GM12878 (cell line): ENCODE measurements at regions not wholly inside any gene's neighbourhood (a gene's known extent, or its start where the extent isn't known, plus 50 kb on each side); places are given as distances from the start of the nearest gene placed in this dataset.

Experiments
- ATAC-seq: fragments of 200-7000 bp; cut with Tn5 transposase; 3 replicates; pipeline ENCODE4 v1.9.1; 2020; ENCODE audit warnings: mild to moderate bottlenecking, moderate library complexity
- BruUV-seq: library from RNA; stranded (reverse); fragments of 400-500 nt; replicated peaks from 2 replicates; lab custom pipeline; 2021; lab: Mats Ljungman, UMichigan
- CTCF ChIA-PET: fragments of 300-600 bp; sonication (Branson Sonifier 250); formaldehyde crosslinking; extraction: SDS; loops from one replicate; lab custom pipeline; 2021; ENCODE audit warnings: inconsistent platforms; lab: Yijun Ruan, JAX
- POLR2A ChIA-PET: fragments of 350-600 bp; formaldehyde crosslinking; extraction: SDS; loops from one replicate; lab custom pipeline; 2021; ENCODE audit warnings: inconsistent platforms; lab: Charles Lee
- RAD21 ChIA-PET: fragments of 300-600 bp; sonication (Branson Sonifier 250); formaldehyde crosslinking; loops from one replicate; lab custom pipeline; 2023; ENCODE audit warnings: antibody characterized with exemption; ENCODE audit not compliant: unreplicated experiment; lab: Charles Lee
- SMC1A ChIA-PET: fragments of 300-600 bp; sonication (Branson Sonifier 250); formaldehyde crosslinking; loops from one replicate; lab custom pipeline; 2023; ENCODE audit not compliant: unreplicated experiment, uncharacterized antibody; lab: Charles Lee
- DNase-seq: peaks from one replicate; pipeline ENCODE4 v3.0.0-alpha.2; 2011; ENCODE audit warnings: low read depth, low spot score
- FAIRE-seq: peaks from 3 replicates; lab custom pipeline; 2011; peaks lifted over from hg19 to GRCh38; lab: Jason Lieb, UNC
- H2AFZ ChIP-seq: 2 replicates; pipeline ENCODE4 v1.6.0; 2011; ENCODE audit warnings: low read depth, low read length, control low read depth; ENCODE audit not compliant: control insufficient read depth
- H3K27ac ChIP-seq: 2 replicates; pipeline ENCODE4 v1.5.1; 2011; ENCODE audit warnings: control low read depth; ENCODE audit not compliant: control insufficient read depth, insufficient read depth
- H3K27me3 ChIP-seq, 2 experiments: replicated peaks in 1 of 2; 2 replicates each; pipeline versions ENCODE4 v1.6.0 to v1.6.1; 2011; ENCODE audit warnings: low read length in 1 of 2; ENCODE audit not compliant: control insufficient read depth in 2 of 2, insufficient read depth in 2 of 2
- H3K36me3 ChIP-seq, 2 experiments: 2 replicates each; pipeline ENCODE4 v1.5.1; 2011; ENCODE audit warnings: low read length in 1 of 2; ENCODE audit not compliant: control insufficient read depth in 2 of 2, insufficient read depth in 2 of 2
- H3K4me1 ChIP-seq: 2 replicates; pipeline ENCODE4 v1.6.1; 2011; ENCODE audit warnings: mild to moderate bottlenecking, low read length, moderate library complexity, mixed read lengths; ENCODE audit not compliant: control insufficient read depth, insufficient read depth
- H3K4me2 ChIP-seq: 2 replicates; pipeline ENCODE4 v1.6.0; 2011; ENCODE audit warnings: control low read depth; ENCODE audit not compliant: control insufficient read depth, insufficient read depth
- H3K4me3 ChIP-seq: fragments of 200-600 bp; sonication (generic); 2 replicates; pipeline ENCODE4 v1.5.1; 2016
- H3K79me2 ChIP-seq: 2 replicates; pipeline ENCODE4 v1.6.0; 2011; ENCODE audit warnings: low read length; ENCODE audit not compliant: control insufficient read depth, insufficient read depth
- H3K9ac ChIP-seq: 2 replicates; pipeline ENCODE4 v1.8.0; 2011; ENCODE audit warnings: low read length, control low read depth, mixed read lengths; ENCODE audit not compliant: control insufficient read depth, insufficient read depth
- H3K9me3 ChIP-seq: replicated peaks from 3 replicates; pipeline ENCODE4 v1.5.1; 2011; ENCODE audit warnings: mild to moderate bottlenecking, low read length; ENCODE audit not compliant: control insufficient read depth, insufficient read depth
- H4K20me1 ChIP-seq: 2 replicates; pipeline ENCODE4 v1.6.0; 2011; ENCODE audit not compliant: control insufficient read depth, insufficient read depth
- BCL11A ChIP-seq: IDR thresholded peaks from 2 replicates; pipeline ENCODE4 v1.6.1; 2011; ENCODE audit warnings: low read depth, low read length
- BMI1 ChIP-seq: fragments of 450-650 bp; IDR thresholded peaks from 2 replicates; pipeline ENCODE4 v1.6.1; 2016; ENCODE audit warnings: mild to moderate bottlenecking, moderate library complexity, borderline replicate concordance
- DPF2 ChIP-seq: fragments of 450-650 bp; IDR thresholded peaks from 2 replicates; pipeline ENCODE4 v1.6.1; 2017; ENCODE audit warnings: mild to moderate bottlenecking
- E2F8 ChIP-seq: fragments of 450-650 bp; IDR thresholded peaks from 2 replicates; pipeline ENCODE4 v1.6.1; 2018; ENCODE audit warnings: mild to moderate bottlenecking, low read depth, moderate library complexity; ENCODE audit not compliant: partially characterized antibody
- GATAD2B ChIP-seq: fragments of 450-650 bp; conservative IDR thresholded peaks from 2 replicates; pipeline ENCODE4 v1.6.1; 2017; ENCODE audit warnings: low read depth, mild to moderate bottlenecking, moderate library complexity
- IKZF2 ChIP-seq, 2 experiments: fragments of 450-650 bp; IDR thresholded peaks; 2 replicates each; pipeline ENCODE4 v1.6.1; 2017; ENCODE audit warnings: mild to moderate bottlenecking in 2 of 2, moderate library complexity in 2 of 2
- MEF2B ChIP-seq: fragments of 450-650 bp; IDR thresholded peaks from 2 replicates; pipeline ENCODE4 v1.6.1; 2018; ENCODE audit warnings: mild to moderate bottlenecking, moderate library complexity; ENCODE audit not compliant: partially characterized antibody, poor library complexity, severe bottlenecking
- MTA3 ChIP-seq: IDR thresholded peaks from 2 replicates; pipeline ENCODE4 v1.6.1; 2012; ENCODE audit warnings: low read length, inconsistent platforms, borderline replicate concordance
- MXI1 ChIP-seq: fragments of 150-350 bp; IDR thresholded peaks from 2 replicates; pipeline ENCODE4 v1.6.1; 2011; ENCODE audit warnings: low read depth, mild to moderate bottlenecking, inconsistent platforms, low read length, improper control_type of control experiment
- NFYA ChIP-seq: IDR thresholded peaks from 2 replicates; pipeline ENCODE4 v1.6.1; 2011; ENCODE audit warnings: low read depth, mild to moderate bottlenecking, low read length, improper control_type of control experiment, borderline replicate concordance
- NRF1 ChIP-seq: conservative IDR thresholded peaks from 2 replicates; pipeline ENCODE4 v1.6.1; 2011; ENCODE audit warnings: mild to moderate bottlenecking, low read depth, low read length, improper control_type of control experiment
- RELB ChIP-seq: fragments of 450-650 bp; IDR thresholded peaks from 2 replicates; pipeline ENCODE4 v1.6.1; 2017; ENCODE audit warnings: low read depth, mild to moderate bottlenecking, moderate library complexity
- SIX5 ChIP-seq: IDR thresholded peaks from 2 replicates; pipeline ENCODE4 v1.6.1; 2011; ENCODE audit warnings: mild to moderate bottlenecking, low read depth, low read length, moderate library complexity; ENCODE audit not compliant: severe bottlenecking
- TCF12 ChIP-seq: IDR thresholded peaks from 2 replicates; pipeline ENCODE4 v1.6.1; 2011; ENCODE audit warnings: low read depth, mild to moderate bottlenecking, low read length
- WGBS: methylation state at CpG from one replicate; pipeline ENCODE4 v1.1.6; 2016; ENCODE audit warnings: low lambda C conversion rate; ENCODE audit not compliant: insufficient replicate concordance, insufficient coverage; ENCODE audit errors: missing lambda C conversion rate; 5-methylcytosine and 5-hydroxymethylcytosine counted together
- in situ Hi-C: fragments of 300-500 bp; cut with MboI; formaldehyde crosslinking; loops from 9 replicates; pipeline ENCODE4 v1.14.3; 2018; ENCODE audit warnings: mixed read lengths
- intact Hi-C: fragments of 100-400 bp; cut with micrococcal nuclease; formaldehyde crosslinking; loops from one replicate; pipeline ENCODE4 v1.14.2; 2022; ENCODE audit not compliant: unreplicated experiment

GRCh38 chr9:7910426-7911020, 110.9 kb upstream of the DMAC1 start (continued):
- TF ChIP-seq NFYA = no peak
- TF ChIP-seq GATAD2B = no peak
- TF ChIP-seq NRF1 = no peak
- TF ChIP-seq, all 136 proteins: peak for 0

- no peak for TF ChIP-seq E2F8
- TF ChIP-seq BMI1 = no peak
- TF ChIP-seq MXI1 = no peak
- TF ChIP-seq RELB = no peak
- no peak for TF ChIP-seq MEF2B
- TF ChIP-seq BCL11A = no peak
- no peak for TF ChIP-seq IKZF2 (IDR thresholded peaks at IDR 0.05)
- TF ChIP-seq SIX5 = no peak
- no peak for TF ChIP-seq TCF12
- no peak for TF ChIP-seq MTA3
- TF ChIP-seq DPF2 = no peak
Observed at GRCh38 chr9:7909537-7909936, 110.0 kb upstream of the DMAC1 start.

More at GRCh38 chr9:7909537-7909936, 110.0 kb upstream of the DMAC1 start:
- no peaks in the 10 kb centered on the region for H3K9me3 ChIP-seq
- CTCF ChIA-PET = no interaction called here
- FAIRE-seq (no peak), DNase-seq (no peak), ATAC-seq (no peak)
- no peaks in the 10 kb centered on the region for H3K4me1 ChIP-seq
- POLR2A ChIA-PET = no interaction called here
- 52% methylated on average over 5 of the region's 5 CpGs for WGBS
- intact Hi-C loops (no loop called here), in situ Hi-C loops (no loop called here)
- H4K20me1 ChIP-seq = no peaks in the 10 kb centered on the region
- H3K4me2 ChIP-seq = no peak overlapping the region
- no peak overlapping the region for H3K4me3 ChIP-seq
- H3K9ac ChIP-seq = no peak overlapping the region
- no peak overlapping the region for H3K27ac ChIP-seq
- SMC1A ChIA-PET = no interaction called here
- H3K27me3 ChIP-seq = no peaks in the 10 kb centered on the region
- RAD21 ChIA-PET = no interaction called here
- no peaks in the 10 kb centered on the region for H3K79me2 ChIP-seq
- H2AFZ ChIP-seq = no peak overlapping the region
- H3K36me3 ChIP-seq = no peaks in the 10 kb centered on the region
- BruUV-seq = no TSS peak
